ENCODE measurements at regions not wholly inside any gene's neighbourhood (a gene's known extent, or its start where the extent isn't known, plus 50 kb on each side); places are given as distances from the start of the nearest gene placed in this dataset.

GRCh38 chr17:12580640-12581039 lies 85.0 kb upstream of the MYOCD start:
- WGBS (ENCODE audit: extremely low coverage, insufficient read length, low lambda C conversion rate) = no CpG with 5 or more reads among the region's 6 CpGs
- H3K18ac ChIP-seq (ENCODE audit: insufficient read length, low read depth, low read length) = no peak overlapping the region
- no peak overlapping the region for H3K56ac ChIP-seq (ENCODE audit: insufficient read length, low read depth, low read length)

More at GRCh38 chr17:12580640-12581039, 85.0 kb upstream of the MYOCD start:
- Histone ChIP-seq H2BK5ac (ENCODE audit: insufficient read length, low read length) (no peak overlapping the region), H4K91ac (ENCODE audit: insufficient read length, low read depth, low read length) (no peak overlapping the region), H2AFZ (ENCODE audit: low read length) (peak overlapping the region; percentile 33), H3K79me1 (ENCODE audit: insufficient read depth, low read depth, low read length, poor library complexity, severe bottlenecking) (no peaks in the 10 kb centered on the region), H2AK5ac (ENCODE audit: insufficient read length, low read length) (no peak overlapping the region), H4K5ac (ENCODE audit: insufficient read length, low read depth, low read length) (no peak overlapping the region), H3K9me3 (ENCODE audit: control insufficient read depth, low read depth, low read length) (no peaks in the 10 kb centered on the region), H2BK120ac (ENCODE audit: low read depth, low read length, poor library complexity, severe bottlenecking) (no peak overlapping the region), H3K23ac (ENCODE audit: insufficient read length, low read depth, low read length) (no peak overlapping the region), H2BK15ac (ENCODE audit: low read depth, low read length) (no peak overlapping the region), H3T11ph (ENCODE audit: low read length) (no peak overlapping the region), H3K9ac (ENCODE audit: extremely low read depth, insufficient read length, low read length) (no peak overlapping the region), H3K4ac (ENCODE audit: low read depth, low read length) (no peak overlapping the region), H3K23me2 (ENCODE audit: insufficient read length, low read depth, low read length, poor library complexity, severe bottlenecking) (no peaks in the 10 kb centered on the region), H4K20me1 (ENCODE audit: control insufficient read depth, insufficient read depth, insufficient read length) (no peaks in the 10 kb centered on the region), H2BK12ac (ENCODE audit: insufficient read length, low read depth, low read length) (no peak overlapping the region), H3K79me2 (ENCODE audit: insufficient read depth, low read length) (no peaks in the 10 kb centered on the region), H3K14ac (ENCODE audit: insufficient read depth, low read length) (no peak overlapping the region), H4K8ac (replicated peaks; ENCODE audit: insufficient read length, low read depth, low read length) (no peak overlapping the region), H3K27me3 (ENCODE audit: insufficient read depth, low read length) (no peaks in the 10 kb centered on the region; the same call in 1 of the 2 replicates), H3K27ac (ENCODE audit: insufficient read length, low read depth, low read length) (no peak overlapping the region), H3K4me2 (ENCODE audit: insufficient read depth, insufficient read length, low read length) (no peak overlapping the region), H2BK20ac (ENCODE audit: low read depth, low read length, poor library complexity, severe bottlenecking) (no peak overlapping the region), H3K4me1 (ENCODE audit: insufficient read depth, low read length) (no peaks in the 10 kb centered on the region)
- no peak for TF ChIP-seq CTCF (conservative IDR thresholded peaks at IDR 0.05)
- Mint-ChIP-seq H3K9me3 (peaks cover 6 to 8% of the 10 kb centered on the region in 2 experiments; a peak in 3 of 5 replicates), H3K36me3 (ENCODE audit: insufficient read depth in 1 of 3, low read depth in 3 of 3) (no peaks in the 10 kb centered on the region), H3K4me3 (no peak overlapping the region), H3K27ac (peak overlapping the region in 1 of 3 experiments; percentile 27; a peak in 2 of 7 replicates), H3K27me3 (ENCODE audit: low read depth) (no peaks in the 10 kb centered on the region), H3K4me1 (no peaks in the 10 kb centered on the region)
- no peak for DNase-seq

All from H9 (cell line).